Vagina (tissue), 2 donors: ENCODE measurements at regions not wholly inside any gene's neighbourhood (a gene's known extent, or its start where the extent isn't known, plus 50 kb on each side); places are given as distances from the start of the nearest gene placed in this dataset.

Experiments
- POLR2A ChIP-seq, 2 donors: fragments of 450-650 bp; IDR thresholded peaks; one replicate each; pipeline ENCODE4 v1.6.1; 2017; ENCODE audit warnings: antibody characterized with exemption in 2 of 2, mild to moderate bottlenecking in 2 of 2, moderate library complexity in 2 of 2
- POLR2AphosphoS5 ChIP-seq, 2 donors: sonication (generic); formaldehyde crosslinking; IDR thresholded peaks; one replicate each; pipeline ENCODE4 v1.9.0; 2017; ENCODE audit warnings: antibody characterized with exemption in 2 of 2, mild to moderate bottlenecking in 2 of 2, low read depth in 1 of 2; ENCODE audit not compliant: insufficient read depth in 1 of 2
- TF ChIP-seq, protein P1 (sequence below), 3 experiments: fragments of 450-650 bp in 2 of 3; fragments of 200-600 bp in 1 of 3; sonication (generic) in 1 of 3; IDR thresholded peaks; one replicate each; pipeline ENCODE4 v1.5.1; 2017 to 2019; ENCODE audit warnings: antibody characterized with exemption in 3 of 3, mild to moderate bottlenecking in 2 of 3, moderate library complexity in 2 of 3

- TF ChIP-seq, protein P1, sequence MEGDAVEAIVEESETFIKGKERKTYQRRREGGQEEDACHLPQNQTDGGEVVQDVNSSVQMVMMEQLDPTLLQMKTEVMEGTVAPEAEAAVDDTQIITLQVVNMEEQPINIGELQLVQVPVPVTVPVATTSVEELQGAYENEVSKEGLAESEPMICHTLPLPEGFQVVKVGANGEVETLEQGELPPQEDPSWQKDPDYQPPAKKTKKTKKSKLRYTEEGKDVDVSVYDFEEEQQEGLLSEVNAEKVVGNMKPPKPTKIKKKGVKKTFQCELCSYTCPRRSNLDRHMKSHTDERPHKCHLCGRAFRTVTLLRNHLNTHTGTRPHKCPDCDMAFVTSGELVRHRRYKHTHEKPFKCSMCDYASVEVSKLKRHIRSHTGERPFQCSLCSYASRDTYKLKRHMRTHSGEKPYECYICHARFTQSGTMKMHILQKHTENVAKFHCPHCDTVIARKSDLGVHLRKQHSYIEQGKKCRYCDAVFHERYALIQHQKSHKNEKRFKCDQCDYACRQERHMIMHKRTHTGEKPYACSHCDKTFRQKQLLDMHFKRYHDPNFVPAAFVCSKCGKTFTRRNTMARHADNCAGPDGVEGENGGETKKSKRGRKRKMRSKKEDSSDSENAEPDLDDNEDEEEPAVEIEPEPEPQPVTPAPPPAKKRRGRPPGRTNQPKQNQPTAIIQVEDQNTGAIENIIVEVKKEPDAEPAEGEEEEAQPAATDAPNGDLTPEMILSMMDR (IDR thresholded peaks at IDR 0.05): no peak
- TF ChIP-seq POLR2A (IDR thresholded peaks at IDR 0.05): no peak
- TF ChIP-seq POLR2AphosphoS5 (IDR thresholded peaks at IDR 0.05; ENCODE audit: insufficient read depth in 1 of 2, low read depth in 1 of 2): no peak
These were observed 465.0 kb downstream of the KCTD8 start for GRCh38 chr4:43983610-43984009.
